HG02970 (cell line): ENCODE measurements at regions not wholly inside any gene's neighbourhood (a gene's known extent, or its start where the extent isn't known, plus 50 kb on each side); places are given as distances from the start of the nearest gene placed in this dataset.
"Not testable (repeated sequence)": the region's sequence is repeated elsewhere in the genome, so short reads cannot be mapped to it uniquely, and the experiment has no call there.

ENCODE experiments used
- ATAC-seq: cut with Tn5 transposase; IDR thresholded peaks from one replicate; pipeline ENCODE4 v1.9.1; 2021; ENCODE audit warnings: mild to moderate bottlenecking, moderate library complexity, moderate number of reproducible peaks; ENCODE audit not compliant: unreplicated experiment, low FRiP score

GRCh38 chr10:56109454-56109853, 251.6 kb downstream of the ZWINT start:
- ATAC-seq = no peak

GRCh38 chr10:56104923-56105322, 256.1 kb downstream of the ZWINT start:
- ATAC-seq = no peak

DNA sequence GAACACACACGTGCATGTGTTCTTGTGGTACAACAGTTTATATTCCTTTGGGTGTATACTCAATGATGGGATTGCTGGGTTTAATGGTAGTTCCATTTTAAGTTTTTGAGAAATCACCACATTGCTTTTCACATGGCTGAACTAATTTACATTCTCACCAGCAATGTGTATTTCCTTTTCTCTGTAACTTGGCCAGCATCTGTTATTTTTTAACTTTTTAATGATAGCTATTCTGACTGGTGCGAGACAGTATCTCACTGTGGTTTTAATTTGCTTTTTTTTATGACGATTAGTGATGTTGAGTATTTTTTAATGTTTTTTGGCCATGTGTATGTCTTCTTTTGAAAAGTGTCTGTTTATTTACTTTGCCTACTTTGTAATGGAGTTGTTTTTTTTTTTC, 256.6 kb downstream of the ZWINT start:
- no peak for ATAC-seq

- ATAC-seq = no peak
These were observed 264.9 kb downstream of the ZWINT start for GRCh38 chr10:56096226-56096517.

DNA sequence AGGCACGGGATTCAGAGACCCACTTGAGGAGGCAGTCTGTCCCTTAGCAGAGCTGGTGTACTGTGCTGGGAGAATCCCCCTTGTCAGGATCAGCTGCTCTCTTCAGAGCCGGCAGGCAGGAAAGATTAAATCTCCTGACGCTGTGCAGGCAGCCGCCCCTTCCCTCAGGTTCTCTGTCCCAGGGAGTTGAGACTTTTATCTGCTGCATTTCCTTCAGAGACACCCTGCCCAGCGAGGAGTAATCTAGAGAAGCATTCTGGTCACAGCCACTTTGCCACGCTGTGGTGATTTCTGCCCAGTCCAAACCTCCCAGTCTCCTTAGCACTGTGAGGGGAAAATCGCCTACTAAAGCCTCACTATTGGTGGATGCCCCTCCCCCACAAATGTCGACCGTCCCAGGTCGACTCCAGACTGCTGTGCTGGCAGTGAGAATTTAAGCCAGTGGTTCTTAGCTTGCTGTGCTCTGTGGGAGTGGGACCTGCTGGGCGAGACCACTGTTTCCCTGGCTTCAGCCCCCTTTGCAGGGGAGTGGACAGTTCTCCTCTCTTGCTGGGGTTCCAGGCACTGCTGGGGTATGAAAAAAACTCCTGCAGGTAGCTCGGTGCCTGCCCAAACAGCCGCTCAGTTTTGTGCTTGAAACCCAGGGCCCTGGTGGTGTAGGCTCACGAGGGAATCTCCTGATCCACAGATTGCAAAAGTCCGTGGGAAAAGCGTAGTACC, 265.4 kb downstream of the ZWINT start:
- ATAC-seq = no peak

GRCh38 chr10:56093645-56094044, 267.4 kb downstream of the ZWINT start:
- ATAC-seq = not testable (repeated sequence)

- ATAC-seq = no peak
These were observed 269.2 kb downstream of the ZWINT start for GRCh38 chr10:56091872-56092271.

GRCh38 chr10:56090914-56091540, 270.0 kb downstream of the ZWINT start:
- no peak for ATAC-seq

GRCh38 chr10:56085406-56086122, 275.5 kb downstream of the ZWINT start:
- no peak for ATAC-seq

DNA sequence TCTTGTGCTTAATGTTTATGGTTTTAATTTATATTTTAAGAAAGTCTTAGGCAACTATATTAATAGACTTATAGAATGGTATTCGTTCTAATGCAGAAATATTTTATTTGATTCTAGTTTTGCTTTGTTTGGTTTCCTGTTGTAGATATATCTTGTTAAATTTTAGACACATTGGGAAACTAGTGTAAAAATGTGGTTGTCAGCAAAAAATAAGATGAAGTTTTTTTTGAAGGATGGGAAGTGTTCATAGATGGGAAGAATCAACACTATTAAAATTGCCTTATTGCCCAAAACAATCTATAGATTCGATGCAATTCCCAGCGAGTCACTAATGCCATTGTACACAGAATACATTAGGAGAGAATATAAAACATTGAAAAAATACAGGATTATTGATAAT, 278.9 kb downstream of the ZWINT start:
- no peak for ATAC-seq

DNA sequence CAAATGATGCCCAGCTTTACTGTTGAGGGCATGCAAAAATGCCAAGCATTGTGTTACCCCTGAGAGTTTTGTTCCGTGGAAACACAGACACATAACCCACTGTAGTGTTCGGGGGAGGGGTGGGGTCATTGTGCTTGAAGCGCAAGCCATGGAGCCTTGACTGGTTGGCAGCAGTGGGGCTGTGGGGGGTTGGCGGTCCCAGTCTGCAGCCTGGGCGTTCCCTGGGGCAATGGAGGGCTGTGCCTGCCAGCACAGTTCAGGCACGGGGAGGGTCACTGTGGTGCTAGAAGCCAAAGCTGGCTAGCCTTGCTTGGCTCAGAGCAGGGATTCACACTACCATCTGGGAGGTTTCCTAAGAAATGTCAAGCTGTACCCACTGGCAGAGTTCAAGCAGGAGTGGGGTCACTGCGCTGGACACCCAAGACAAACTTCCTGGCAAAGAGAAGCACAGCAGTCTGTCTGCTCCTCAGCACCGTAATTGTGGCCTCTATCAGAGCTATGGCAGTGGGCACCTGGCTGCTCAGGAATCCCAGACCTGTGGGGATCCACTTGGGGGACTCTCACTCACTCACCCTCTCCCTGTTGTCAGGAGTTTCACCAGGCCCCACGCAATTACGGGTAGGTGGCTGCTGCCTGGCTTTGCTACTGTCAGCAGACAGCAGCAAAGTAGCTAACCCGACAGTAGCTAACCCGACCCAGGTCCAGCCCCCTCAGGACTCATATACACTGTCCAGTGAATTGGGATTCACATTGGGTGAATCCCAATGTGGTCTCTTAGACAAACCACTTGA, 292.4 kb downstream of the ZWINT start:
- no peak for ATAC-seq

DNA sequence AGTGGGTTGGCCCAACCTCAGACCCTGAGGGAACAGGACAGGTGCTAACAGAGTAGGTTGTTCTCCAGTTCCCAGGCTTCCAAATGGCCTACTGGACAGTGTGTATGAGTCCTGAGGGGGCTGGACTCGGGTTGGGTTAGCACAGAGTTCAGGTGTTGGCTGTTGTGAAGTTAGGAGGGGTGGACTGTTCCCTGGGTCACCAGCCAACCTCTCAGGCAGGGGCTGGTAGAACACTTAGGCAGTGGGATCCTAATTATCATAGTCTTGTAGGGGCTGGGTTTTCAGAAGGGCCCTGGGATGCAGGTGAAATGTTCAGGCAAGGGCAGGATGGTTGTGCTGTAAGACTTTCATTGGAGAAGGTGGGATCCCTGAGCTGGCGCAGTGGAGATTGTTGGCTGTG, 293.0 kb downstream of the ZWINT start:
- no peak for ATAC-seq

- no peak for ATAC-seq
These were observed 297.4 kb downstream of the ZWINT start for GRCh38 chr10:56063642-56064041.

DNA sequence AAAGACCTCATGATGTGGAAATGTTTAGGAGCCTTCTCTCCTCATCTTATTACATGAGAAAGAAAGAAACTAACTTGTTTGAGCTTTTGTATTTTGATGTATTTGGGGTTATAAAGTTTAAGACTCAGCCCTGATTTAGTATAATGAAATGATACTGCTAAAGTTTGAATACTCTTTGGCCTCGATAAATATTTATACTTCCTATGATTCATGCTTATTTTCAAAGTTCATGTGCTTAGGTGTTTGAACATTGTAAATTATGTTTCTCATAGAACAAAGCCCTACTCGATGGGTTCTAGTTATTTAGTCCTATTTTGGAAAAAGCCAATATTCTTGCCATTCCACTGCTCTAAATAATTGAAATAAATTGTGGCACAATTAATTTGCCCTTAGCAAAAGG, 303.2 kb downstream of the ZWINT start:
- no peak for ATAC-seq

GRCh38 chr10:56035489-56035888, 325.6 kb downstream of the ZWINT start:
- no peak for ATAC-seq

GRCh38 chr10:56028298-56029132, 332.5 kb downstream of the ZWINT start:
- ATAC-seq = no peak

GRCh38 chr10:56012101-56012500, 349.0 kb downstream of the ZWINT start:
- no peak for ATAC-seq

DNA sequence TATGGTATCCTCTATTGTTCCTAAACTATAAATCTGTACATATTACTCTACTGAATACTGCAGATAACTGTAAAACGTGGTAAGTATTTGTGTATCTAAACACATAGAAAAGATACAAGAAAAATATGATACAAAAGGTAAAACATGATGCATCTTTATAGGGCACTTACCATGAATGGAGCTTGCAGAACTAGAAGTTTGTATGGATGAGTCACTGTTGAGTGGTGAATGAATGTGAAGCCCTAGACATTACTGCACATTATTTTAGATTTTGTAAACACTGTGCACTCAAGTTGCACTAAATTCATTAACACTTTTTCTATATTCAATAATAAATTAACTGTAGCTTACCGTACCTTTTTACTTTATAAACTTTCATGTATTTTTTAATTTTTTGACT, 357.5 kb downstream of the ZWINT start:
- no peak for ATAC-seq

DNA sequence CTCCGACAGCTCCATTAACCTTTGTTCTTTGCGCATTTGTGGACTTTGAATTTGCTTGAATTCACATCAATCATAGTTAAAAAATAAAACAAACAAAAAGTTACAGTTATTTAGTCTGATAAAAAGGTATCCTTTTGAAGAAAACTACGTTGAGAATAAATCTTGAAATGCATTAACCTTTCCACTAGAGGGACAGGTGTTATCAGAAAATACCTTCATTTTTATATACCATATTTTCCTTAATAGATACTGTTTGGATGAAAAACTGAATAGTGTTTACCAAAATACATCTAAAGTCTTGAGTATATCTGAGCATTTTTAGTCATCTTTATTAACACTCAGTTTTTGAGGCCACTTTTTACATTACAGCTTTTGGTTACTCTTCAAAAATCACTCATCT, 371.9 kb downstream of the ZWINT start:
- ATAC-seq = no peak

GRCh38 chr10:55979203-55979602, 381.9 kb downstream of the ZWINT start:
- ATAC-seq = no peak
